Colon (tissue), 2 donors: ENCODE measurements at regions not wholly inside any gene's neighbourhood (a gene's known extent, or its start where the extent isn't known, plus 50 kb on each side); places are given as distances from the start of the nearest gene placed in this dataset.
"Not testable (repeated sequence)": the region's sequence is repeated elsewhere in the genome, so short reads cannot be mapped to it uniquely, and the experiment has no call there.

Source experiments
- FAIRE-seq: peaks from 2 replicates; lab custom pipeline; 2012; peaks lifted over from hg19 to GRCh38; lab: Jason Lieb, UNC
- donor health status: control.
- donor health status: control.

- peak; percentile 5 for FAIRE-seq
These were observed 386.4 kb upstream of the CHRM3 start for GRCh38 chr1:238999944-239000343.

- FAIRE-seq, result no peak
These were observed 387.8 kb upstream of the CHRM3 start for GRCh38 chr1:238998577-238998976.

GRCh38 chr1:238991765-238992495, 394.4 kb upstream of the CHRM3 start:
- FAIRE-seq, result no peak

DNA sequence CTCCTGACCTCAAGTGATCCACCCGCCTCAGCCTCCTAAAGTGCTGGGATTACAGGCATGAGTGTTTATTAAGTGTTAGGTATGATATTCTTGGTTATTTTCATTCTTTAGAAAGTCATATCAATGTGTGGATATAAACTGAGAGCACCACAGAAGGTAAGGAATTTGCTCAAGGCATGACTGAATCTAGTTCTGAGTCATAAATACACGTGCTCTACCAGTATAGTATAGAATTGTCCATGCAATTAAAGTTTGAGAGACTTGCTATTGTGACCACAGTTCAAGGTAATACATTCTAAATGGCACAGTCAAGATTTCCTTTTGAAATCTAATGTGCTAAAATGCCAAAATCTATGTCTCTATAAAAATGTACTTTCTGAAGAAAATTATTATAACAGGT, 401.1 kb upstream of the CHRM3 start:
- no peak for FAIRE-seq

DNA sequence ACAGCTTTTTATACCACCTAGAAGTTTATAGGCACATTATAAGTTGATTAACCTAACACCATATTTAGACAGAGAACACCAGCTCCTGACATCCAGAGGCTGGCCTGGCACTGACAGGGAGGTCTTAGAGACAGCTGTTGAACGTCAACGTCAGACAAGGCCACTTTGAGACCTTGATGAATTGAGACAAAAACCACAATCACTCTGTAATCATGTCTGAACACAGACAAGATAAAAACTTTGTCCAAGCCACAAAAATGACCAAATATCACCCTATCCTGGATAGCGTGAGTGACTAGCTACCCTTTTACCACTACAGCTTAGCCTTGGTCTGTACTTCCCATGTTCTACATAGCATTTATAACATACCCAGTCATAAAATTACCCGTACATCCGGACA, 403.6 kb upstream of the CHRM3 start:
- FAIRE-seq, result no peak

DNA sequence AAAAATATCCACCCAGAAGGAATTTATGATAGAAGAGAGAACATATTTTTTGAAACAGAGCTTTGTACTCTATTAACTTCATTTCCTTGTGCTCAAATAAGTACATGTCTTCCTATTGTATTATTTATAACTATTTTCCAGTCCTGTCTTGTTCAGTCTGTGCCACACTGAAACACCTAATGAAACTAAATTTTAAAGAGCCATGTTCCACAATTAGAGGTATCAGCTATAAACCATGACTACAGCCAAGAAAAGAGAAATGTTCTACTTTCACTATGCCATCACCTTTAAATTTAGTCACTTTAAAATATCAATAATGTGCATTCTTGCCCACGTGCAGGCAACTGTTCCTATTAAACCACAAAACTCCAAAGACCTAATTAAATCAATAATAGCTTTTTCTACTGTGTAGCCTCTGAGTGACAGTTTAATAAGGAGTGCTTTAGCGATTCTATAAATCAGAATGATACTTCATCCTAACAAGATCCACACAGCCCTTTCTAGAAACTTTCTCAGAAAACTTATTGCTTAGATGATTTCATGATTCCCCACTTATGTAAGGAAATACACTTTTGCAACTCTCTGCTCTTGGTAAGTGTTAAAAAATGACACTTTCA, 404.9 kb upstream of the CHRM3 start:
- no peak for FAIRE-seq

- FAIRE-seq, result no peak
These were observed 406.3 kb upstream of the CHRM3 start for GRCh38 chr1:238980053-238980452.

DNA sequence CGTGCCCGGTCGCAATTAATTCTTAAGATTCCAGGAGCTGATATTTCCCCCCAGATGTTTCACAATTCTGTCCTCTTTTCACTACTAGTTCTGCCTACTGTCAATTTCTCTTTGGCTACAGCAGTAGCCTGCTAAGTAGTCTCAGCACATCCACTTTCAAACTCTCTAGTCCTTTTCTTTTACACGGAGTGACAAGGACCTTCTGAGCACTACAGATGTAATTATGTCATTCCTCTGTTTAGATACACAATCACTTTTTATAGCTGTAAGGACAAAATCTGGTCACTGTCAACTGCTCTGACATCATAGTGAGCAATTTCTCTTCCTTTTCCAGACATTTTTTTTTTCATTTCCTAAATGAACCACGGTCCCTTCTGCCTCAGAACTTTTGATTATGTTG, 421.7 kb upstream of the CHRM3 start:
- no peak for FAIRE-seq

DNA sequence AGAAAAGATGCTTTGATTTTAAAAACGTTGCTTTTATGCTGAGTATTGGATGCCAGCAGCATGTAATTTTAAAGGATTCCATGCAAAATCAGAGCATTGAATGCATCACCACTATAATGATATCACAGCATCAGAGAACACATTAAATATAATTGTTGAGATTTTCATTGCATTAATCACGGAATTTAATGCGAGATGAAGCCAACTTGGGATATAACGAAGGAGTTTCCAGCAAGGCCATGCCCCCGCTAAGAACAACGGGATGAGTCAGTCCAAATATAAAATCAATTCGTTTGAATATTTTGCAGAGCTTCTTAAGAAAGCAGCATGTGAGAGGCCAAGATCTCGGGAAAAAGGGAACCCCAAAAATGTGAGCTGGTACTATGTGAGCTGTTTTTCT, 423.4 kb upstream of the CHRM3 start:
- FAIRE-seq, result no peak

- FAIRE-seq, result no peak
These were observed 424.6 kb upstream of the CHRM3 start for GRCh38 chr1:238961790-238962189.

DNA sequence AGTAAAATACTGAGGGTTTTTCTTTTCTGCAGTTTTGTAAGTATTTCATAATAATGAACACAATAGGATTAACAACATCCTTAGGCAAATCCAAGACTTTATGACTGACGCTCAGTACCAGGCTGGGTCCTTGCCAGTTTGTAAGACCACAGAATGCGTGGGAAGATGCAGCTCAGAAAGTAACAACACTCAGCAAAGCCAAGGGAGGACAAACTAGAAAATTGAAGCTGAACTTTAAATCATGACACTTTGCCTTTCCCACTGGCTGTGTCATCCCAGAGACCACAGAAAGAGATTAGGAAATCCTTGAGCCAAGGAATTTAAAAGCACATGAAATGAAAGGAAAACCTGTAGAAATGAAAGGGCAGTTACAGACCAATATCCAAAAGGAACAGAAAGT, 426.3 kb upstream of the CHRM3 start:
- no peak for FAIRE-seq

- FAIRE-seq, result no peak
These were observed 430.4 kb upstream of the CHRM3 start for GRCh38 chr1:238955934-238956333.

- FAIRE-seq, result no peak
These were observed 431.5 kb upstream of the CHRM3 start for GRCh38 chr1:238954865-238955264.

- FAIRE-seq, result no peak
These were observed 432.8 kb upstream of the CHRM3 start for GRCh38 chr1:238953448-238954010.

GRCh38 chr1:238951809-238952208, 434.6 kb upstream of the CHRM3 start:
- no peak for FAIRE-seq

GRCh38 chr1:238950784-238951183, 435.6 kb upstream of the CHRM3 start:
- no peak for FAIRE-seq

DNA sequence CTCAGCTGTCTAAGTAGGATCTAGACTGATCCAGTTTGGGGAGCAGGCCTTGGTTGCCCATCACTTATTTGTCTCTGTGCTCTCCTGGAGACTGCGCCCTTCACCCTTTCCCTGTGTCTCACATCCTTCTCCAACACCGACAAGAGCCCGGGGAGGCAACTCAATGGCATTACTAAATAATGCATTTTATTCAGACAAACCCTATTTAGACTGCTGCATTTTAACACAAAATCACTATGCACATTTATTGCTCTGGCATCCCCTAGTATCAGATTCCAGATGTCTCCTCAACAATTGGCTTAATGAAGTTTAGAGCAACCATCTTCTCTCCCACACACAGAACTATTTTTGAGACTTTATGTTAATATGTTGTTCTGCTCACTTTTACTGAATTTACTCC, 436.4 kb upstream of the CHRM3 start:
- no peak for FAIRE-seq

GRCh38 chr1:238944028-238944427, 442.3 kb upstream of the CHRM3 start:
- no peak for FAIRE-seq

DNA sequence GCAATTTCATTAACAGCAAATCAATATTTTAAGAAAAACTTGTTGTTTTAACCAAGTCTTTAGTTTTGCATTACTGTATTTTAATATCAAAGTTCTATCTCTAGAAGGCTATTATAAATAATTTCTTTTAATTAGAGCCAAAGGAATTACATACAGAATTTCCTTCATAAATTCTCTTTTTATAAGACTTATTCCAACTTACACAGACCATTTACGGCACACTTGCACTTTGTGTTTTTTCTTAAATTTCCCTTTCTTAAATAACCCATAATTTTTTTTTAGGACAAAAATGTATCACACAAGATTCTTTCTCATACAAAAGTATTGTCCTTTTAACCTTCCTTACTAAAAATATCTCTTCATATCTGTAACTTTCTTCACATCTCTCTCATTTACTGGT, 458.5 kb upstream of the CHRM3 start:
- no peak for FAIRE-seq

GRCh38 chr1:238916828-238917227, 469.5 kb upstream of the CHRM3 start:
- no peak for FAIRE-seq

DNA sequence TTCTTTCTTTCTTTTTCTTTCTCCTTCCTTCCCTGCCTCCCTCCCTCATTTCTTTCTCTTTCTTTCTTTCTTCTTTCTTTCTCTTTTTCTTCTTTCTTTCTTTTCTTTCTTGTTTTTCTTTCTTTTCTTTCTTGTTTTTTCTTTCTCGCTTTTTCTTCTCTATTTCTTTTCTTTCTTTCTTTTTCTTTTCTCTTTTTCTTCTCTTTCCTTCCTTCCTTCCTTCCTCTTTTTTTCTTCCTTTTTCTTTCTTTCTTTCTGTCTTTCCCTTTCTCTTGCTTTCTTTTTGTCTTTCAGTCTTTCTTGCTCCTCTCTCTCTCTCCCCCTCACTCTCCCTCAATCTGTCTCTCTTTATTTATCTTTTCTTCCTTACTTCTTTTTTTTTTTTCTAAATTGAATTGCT, 472.0 kb upstream of the CHRM3 start:
- no peak for FAIRE-seq

DNA sequence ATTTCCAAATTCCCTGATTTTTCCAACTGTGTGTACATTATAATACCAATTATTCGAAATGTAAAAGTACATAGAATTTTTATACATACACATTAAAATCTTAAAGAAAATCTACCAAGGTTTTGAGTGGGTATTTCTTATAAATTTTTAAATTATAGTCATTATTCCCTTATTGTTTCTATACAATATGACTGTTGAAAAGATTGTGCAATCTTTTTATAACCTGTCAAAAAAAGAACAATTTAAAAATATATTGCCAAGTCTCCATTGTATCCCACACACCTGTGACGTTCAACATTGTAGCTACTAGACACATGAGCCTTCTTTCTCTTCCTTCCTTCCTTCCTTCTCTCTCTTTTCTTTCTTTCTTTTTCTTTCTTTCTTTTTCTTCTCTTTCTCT, 473.2 kb upstream of the CHRM3 start:
- no peak for FAIRE-seq

DNA sequence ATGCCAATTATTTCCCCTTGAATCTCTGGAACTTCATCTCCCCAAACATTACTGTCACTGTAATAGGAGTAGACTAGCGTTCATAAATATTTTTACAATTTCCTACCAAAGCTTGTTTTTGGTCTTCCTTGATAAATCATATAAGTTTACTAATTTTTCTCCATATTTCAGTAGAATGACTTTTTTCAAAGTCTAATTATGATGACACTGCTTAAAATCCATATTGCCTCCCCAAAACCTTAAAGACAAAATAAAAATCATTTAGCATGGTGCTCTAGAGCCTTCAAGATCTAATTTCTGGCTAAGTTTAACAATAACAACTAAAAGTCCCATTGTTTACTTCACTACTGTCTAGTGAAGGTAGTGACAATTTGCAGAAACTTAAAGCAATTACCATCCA, 474.2 kb upstream of the CHRM3 start:
- no peak for FAIRE-seq

DNA sequence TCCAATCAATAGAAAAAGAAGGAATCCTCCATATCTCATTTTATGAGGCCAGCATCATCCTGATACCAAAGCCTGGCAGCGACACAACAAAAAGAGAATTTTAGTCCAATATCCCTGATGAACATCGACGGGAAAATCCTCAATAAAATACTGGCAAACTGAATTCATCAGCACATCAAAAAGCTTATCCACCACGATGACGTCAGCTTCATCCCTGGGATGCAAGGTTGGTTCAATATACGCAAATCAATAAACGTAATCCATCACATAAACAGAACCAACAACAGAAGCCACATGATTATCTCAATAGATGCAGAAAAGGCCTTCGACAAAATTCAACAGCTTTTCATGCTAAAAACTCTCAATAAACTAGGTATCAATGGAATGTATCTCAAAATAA, 483.6 kb upstream of the CHRM3 start:
- not testable (repeated sequence) for FAIRE-seq
